Activated CD4-positive, alpha-beta memory T cell treated with anti-CD3 and anti-CD28 coated beads, Interleukin-2, amount 10 ng/mL, durations not matched to agents 7 days and 5 days (primary cell): ENCODE measurements at regions not wholly inside any gene's neighbourhood (a gene's known extent, or its start where the extent isn't known, plus 50 kb on each side); places are given as distances from the start of the nearest gene placed in this dataset.
"Not testable (repeated sequence)": the region's sequence is repeated elsewhere in the genome, so short reads cannot be mapped to it uniquely, and the experiment has no call there.

Experiments used
- CTCF ChIA-PET: fragments of 350-600 bp; sonication (Branson Sonifier 250); formaldehyde crosslinking; loops from one replicate; lab custom pipeline; 2021; ENCODE audit warnings: antibody characterized with exemption, inconsistent platforms; lab: Charles Lee
- POLR2A ChIA-PET: fragments of 350-600 bp; sonication (Branson Sonifier 250); formaldehyde crosslinking; loops from one replicate; lab custom pipeline; 2021; ENCODE audit warnings: antibody characterized with exemption; lab: Charles Lee
- DNase-seq: peaks from one replicate; pipeline ENCODE4 v3.0.0-alpha.2; 2020
- H3K27ac Mint-ChIP-seq: one replicate; pipeline ENCODE4 v1.8.0; 2021; ENCODE audit warnings: mild to moderate bottlenecking, mixed read lengths
- H3K27me3 Mint-ChIP-seq: one replicate; pipeline ENCODE4 v1.8.0; 2021; ENCODE audit warnings: mixed read lengths
- H3K36me3 Mint-ChIP-seq: one replicate; pipeline ENCODE4 v1.8.0; 2021; ENCODE audit warnings: low read depth, mixed read lengths
- H3K4me1 Mint-ChIP-seq: one replicate; pipeline ENCODE4 v1.8.0; 2021; ENCODE audit warnings: mixed read lengths
- H3K4me3 Mint-ChIP-seq: one replicate; pipeline ENCODE4 v1.8.0; 2021; ENCODE audit warnings: mild to moderate bottlenecking, mixed read lengths
- H3K9me3 Mint-ChIP-seq: one replicate; pipeline ENCODE4 v1.8.0; 2021; ENCODE audit warnings: mixed read lengths

GRCh38 chr4:14000091-14000814 lies 372.7 kb upstream of the BOD1L1 start:
- H3K4me3 Mint-ChIP-seq, result no peak overlapping the region
- H3K27me3 Mint-ChIP-seq, result no peaks in the 10 kb centered on the region
- H3K9me3 Mint-ChIP-seq, result peaks cover 14% of the 10 kb centered on the region
- H3K27ac Mint-ChIP-seq, result no peak overlapping the region
- POLR2A ChIA-PET, result no interaction called here
- no peaks in the 10 kb centered on the region for H3K36me3 Mint-ChIP-seq
- no peak for DNase-seq
- H3K4me1 Mint-ChIP-seq, result no peaks in the 10 kb centered on the region
- CTCF ChIA-PET, result no interaction called here

GRCh38 chr4:14002331-14002730 lies 374.8 kb upstream of the BOD1L1 start:
- H3K36me3 Mint-ChIP-seq, POLR2A ChIA-PET: not testable (repeated sequence)

GRCh38 chr4:14008494-14008893 lies 381.0 kb upstream of the BOD1L1 start:
- CTCF ChIA-PET, result no interaction called here
- H3K4me3 Mint-ChIP-seq, result no peak overlapping the region
- H3K4me1 Mint-ChIP-seq, result no peaks in the 10 kb centered on the region
- no peak overlapping the region for H3K27ac Mint-ChIP-seq
- H3K27me3 Mint-ChIP-seq, result no peaks in the 10 kb centered on the region
- H3K9me3 Mint-ChIP-seq, result no peaks in the 10 kb centered on the region
- DNase-seq, result no peak
- no peaks in the 10 kb centered on the region for H3K36me3 Mint-ChIP-seq
- POLR2A ChIA-PET, result no interaction called here

More at GRCh38 chr4:14002331-14002730, 374.8 kb upstream of the BOD1L1 start:
- H3K4me1 Mint-ChIP-seq, DNase-seq, H3K4me3 Mint-ChIP-seq, H3K27ac Mint-ChIP-seq, H3K27me3 Mint-ChIP-seq, CTCF ChIA-PET: not testable (repeated sequence)
- peaks cover 14% of the 10 kb centered on the region for H3K9me3 Mint-ChIP-seq

GRCh38 chr4:14018191-14018853 lies 390.8 kb upstream of the BOD1L1 start:
- no peaks in the 10 kb centered on the region for H3K4me1 Mint-ChIP-seq
- H3K4me3 Mint-ChIP-seq, result no peak overlapping the region
- H3K36me3 Mint-ChIP-seq, result no peaks in the 10 kb centered on the region
- peaks cover 11% of the 10 kb centered on the region for H3K9me3 Mint-ChIP-seq
- DNase-seq, result no peak
- POLR2A ChIA-PET, result no interaction called here
- CTCF ChIA-PET, result no interaction called here
- no peak overlapping the region for H3K27ac Mint-ChIP-seq
- no peaks in the 10 kb centered on the region for H3K27me3 Mint-ChIP-seq

GRCh38 chr4:14022456-14022855 lies 394.9 kb upstream of the BOD1L1 start:
- ChIA-PET POLR2A (no interaction called here), CTCF (no interaction called here)
- H3K9me3 Mint-ChIP-seq, result peaks cover 7% of the 10 kb centered on the region
- H3K27me3 Mint-ChIP-seq, result no peaks in the 10 kb centered on the region
- no peaks in the 10 kb centered on the region for H3K36me3 Mint-ChIP-seq
- H3K4me1 Mint-ChIP-seq, result no peaks in the 10 kb centered on the region
- DNase-seq, result no peak
- no peak overlapping the region for H3K4me3 Mint-ChIP-seq
- no peak overlapping the region for H3K27ac Mint-ChIP-seq

GRCh38 chr4:14023036-14023435 lies 395.5 kb upstream of the BOD1L1 start:
- Mint-ChIP-seq H3K4me3 (no peak overlapping the region), H3K4me1 (no peaks in the 10 kb centered on the region), H3K36me3 (no peaks in the 10 kb centered on the region), H3K27ac (no peak overlapping the region), H3K9me3 (peaks cover 7% of the 10 kb centered on the region), H3K27me3 (no peaks in the 10 kb centered on the region)
- ChIA-PET POLR2A (no interaction called here), CTCF (no interaction called here)
- no peak for DNase-seq

GRCh38 chr4:14023896-14024295 lies 396.4 kb upstream of the BOD1L1 start:
- no peaks in the 10 kb centered on the region for H3K4me1 Mint-ChIP-seq
- ChIA-PET CTCF (no interaction called here), POLR2A (no interaction called here)
- H3K27me3 Mint-ChIP-seq, result no peaks in the 10 kb centered on the region
- no peak overlapping the region for H3K4me3 Mint-ChIP-seq
- H3K36me3 Mint-ChIP-seq, result no peaks in the 10 kb centered on the region
- peaks cover 7% of the 10 kb centered on the region for H3K9me3 Mint-ChIP-seq
- DNase-seq, result no peak
- H3K27ac Mint-ChIP-seq, result no peak overlapping the region

GRCh38 chr4:14025111-14025510 lies 397.6 kb upstream of the BOD1L1 start:
- POLR2A ChIA-PET, result no interaction called here
- DNase-seq, result no peak
- H3K9me3 Mint-ChIP-seq, result peaks cover 7% of the 10 kb centered on the region
- no peak overlapping the region for H3K4me3 Mint-ChIP-seq
- H3K27me3 Mint-ChIP-seq, result no peaks in the 10 kb centered on the region
- CTCF ChIA-PET, result no interaction called here
- no peaks in the 10 kb centered on the region for H3K4me1 Mint-ChIP-seq
- H3K36me3 Mint-ChIP-seq, result no peaks in the 10 kb centered on the region
- no peak overlapping the region for H3K27ac Mint-ChIP-seq

GRCh38 chr4:14025891-14026290 lies 398.4 kb upstream of the BOD1L1 start:
- CTCF ChIA-PET, result no interaction called here
- Mint-ChIP-seq H3K27me3 (no peaks in the 10 kb centered on the region), H3K4me1 (no peaks in the 10 kb centered on the region), H3K9me3 (peaks cover 7% of the 10 kb centered on the region), H3K27ac (no peak overlapping the region), H3K36me3 (no peaks in the 10 kb centered on the region), H3K4me3 (no peak overlapping the region)
- POLR2A ChIA-PET, result no interaction called here
- DNase-seq, result no peak

- Mint-ChIP-seq H3K36me3 (no peaks in the 10 kb centered on the region), H3K9me3 (no peaks in the 10 kb centered on the region), H3K27ac (no peak overlapping the region), H3K27me3 (no peaks in the 10 kb centered on the region), H3K4me3 (no peak overlapping the region), H3K4me1 (no peaks in the 10 kb centered on the region)
- POLR2A ChIA-PET, result no interaction called here
- DNase-seq, result no peak
- CTCF ChIA-PET, result no interaction called here
Measured at GRCh38 chr4:14028862-14029261, 401.3 kb upstream of the BOD1L1 start.

GRCh38 chr4:14035076-14035475 lies 407.6 kb upstream of the BOD1L1 start:
- Mint-ChIP-seq H3K27ac (no peak overlapping the region), H3K4me1 (no peaks in the 10 kb centered on the region), H3K27me3 (no peaks in the 10 kb centered on the region), H3K9me3 (no peaks in the 10 kb centered on the region), H3K4me3 (no peak overlapping the region), H3K36me3 (no peaks in the 10 kb centered on the region)
- CTCF ChIA-PET, result no interaction called here
- DNase-seq, result no peak
- POLR2A ChIA-PET, result no interaction called here

GRCh38 chr4:14043203-14043602 lies 415.7 kb upstream of the BOD1L1 start:
- ChIA-PET CTCF (interaction anchor here (0.5 kb wide), 1 partner anchor 112 kb away, joined by 3 read pairs; no protein-coding TSS in a partner anchor), POLR2A (no interaction called here)
- H3K27me3 Mint-ChIP-seq, result no peaks in the 10 kb centered on the region
- H3K9me3 Mint-ChIP-seq, result no peaks in the 10 kb centered on the region
- H3K4me1 Mint-ChIP-seq, result no peaks in the 10 kb centered on the region
- DNase-seq, result no peak
- H3K4me3 Mint-ChIP-seq, result no peak overlapping the region
- no peak overlapping the region for H3K27ac Mint-ChIP-seq
- no peaks in the 10 kb centered on the region for H3K36me3 Mint-ChIP-seq

- ChIA-PET POLR2A (no interaction called here), CTCF (no interaction called here)
- no peaks in the 10 kb centered on the region for H3K9me3 Mint-ChIP-seq
- no peak overlapping the region for H3K27ac Mint-ChIP-seq
- no peaks in the 10 kb centered on the region for H3K36me3 Mint-ChIP-seq
- H3K27me3 Mint-ChIP-seq, result no peaks in the 10 kb centered on the region
- H3K4me3 Mint-ChIP-seq, result no peak overlapping the region
- no peak for DNase-seq
- no peaks in the 10 kb centered on the region for H3K4me1 Mint-ChIP-seq
Measured at GRCh38 chr4:14046642-14047041, 419.1 kb upstream of the BOD1L1 start.

GRCh38 chr4:14047840-14048239 lies 420.3 kb upstream of the BOD1L1 start:
- ChIA-PET POLR2A (no interaction called here), CTCF (no interaction called here)
- H3K9me3 Mint-ChIP-seq, result no peaks in the 10 kb centered on the region
- no peaks in the 10 kb centered on the region for H3K4me1 Mint-ChIP-seq
- DNase-seq, result no peak
- no peaks in the 10 kb centered on the region for H3K27me3 Mint-ChIP-seq
- no peak overlapping the region for H3K27ac Mint-ChIP-seq
- H3K36me3 Mint-ChIP-seq, result no peaks in the 10 kb centered on the region
- H3K4me3 Mint-ChIP-seq, result no peak overlapping the region
